Loucy (cell line): ENCODE measurements at regions not wholly inside any gene's neighbourhood (a gene's known extent, or its start where the extent isn't known, plus 50 kb on each side); places are given as distances from the start of the nearest gene placed in this dataset.

Source experiments
- H2AFZ ChIP-seq: fragments of 200-600 bp; sonication (generic); 2 replicates; pipeline ENCODE4 v1.6.0; 2016; ENCODE audit warnings: antibody characterized with exemption, mild to moderate bottlenecking, low read length, moderate library complexity
- H3F3A ChIP-seq: fragments of 200-600 bp; 2 replicates; pipeline ENCODE4 v1.6.0; 2016; ENCODE audit warnings: antibody characterized with exemption, low read depth, mild to moderate bottlenecking
- H3K27me3 ChIP-seq: fragments of 200-600 bp; sonication (generic); 2 replicates; pipeline ENCODE4 v1.6.1; 2014; ENCODE audit warnings: low read length, mild to moderate bottlenecking; ENCODE audit not compliant: insufficient read depth, poor library complexity, severe bottlenecking
- H3K36me3 ChIP-seq: fragments of 200-600 bp; sonication (generic); 2 replicates; pipeline ENCODE4 v1.6.1; 2016; ENCODE audit warnings: low read length; ENCODE audit not compliant: insufficient read depth
- H3K4me1 ChIP-seq: fragments of 200-600 bp; sonication (generic); 2 replicates; pipeline ENCODE4 v1.5.1; 2014; ENCODE audit warnings: low read length, mild to moderate bottlenecking; ENCODE audit not compliant: insufficient read depth, poor library complexity, severe bottlenecking
- H3K4me2 ChIP-seq: fragments of 200-600 bp; sonication (generic); 2 replicates; pipeline ENCODE4 v1.6.0; 2014; ENCODE audit warnings: antibody characterized with exemption, low read length, low read depth, mild to moderate bottlenecking; ENCODE audit not compliant: poor library complexity, severe bottlenecking
- H3K4me3 ChIP-seq: fragments of 200-600 bp; sonication (generic); 2 replicates; pipeline ENCODE4 v1.5.1; 2014; ENCODE audit warnings: low read length, mild to moderate bottlenecking, mixed read lengths; ENCODE audit not compliant: poor library complexity, severe bottlenecking
- H3K79me2 ChIP-seq: fragments of 200-600 bp; sonication (generic); 2 replicates; pipeline ENCODE4 v1.6.1; 2014; ENCODE audit warnings: low read length; ENCODE audit not compliant: insufficient read depth
- H3K9ac ChIP-seq: fragments of 200-600 bp; sonication (generic); 2 replicates; pipeline ENCODE4 v1.6.0; 2014; ENCODE audit warnings: mild to moderate bottlenecking, low read depth, low read length, moderate library complexity; ENCODE audit not compliant: poor library complexity, severe bottlenecking
- H3K9me2 ChIP-seq: fragments of 200-600 bp; sonication (generic); replicated peaks from 2 replicates; pipeline ENCODE4 v1.6.1; 2016; ENCODE audit warnings: low read depth, low read length, mixed read lengths
- H3K9me3 ChIP-seq: fragments of 200-600 bp; sonication (generic); 2 replicates; pipeline ENCODE4 v1.6.1; 2014; ENCODE audit warnings: mild to moderate bottlenecking, antibody characterized with exemption, low read length, low read depth; ENCODE audit not compliant: insufficient read depth
- H4K20me1 ChIP-seq: fragments of 200-600 bp; sonication (generic); 2 replicates; pipeline ENCODE4 v1.6.0; 2014; ENCODE audit warnings: antibody characterized with exemption, low read length, mild to moderate bottlenecking; ENCODE audit not compliant: insufficient read depth, poor library complexity, severe bottlenecking
- CTCF ChIP-seq: fragments of 200-600 bp; sonication (generic); conservative IDR thresholded peaks from 2 replicates; pipeline ENCODE4 v1.5.1; 2014; ENCODE audit warnings: mild to moderate bottlenecking, antibody characterized with exemption, low read length
- EZH2phosphoT487 ChIP-seq: fragments of 200-600 bp; IDR thresholded peaks from 2 replicates; pipeline ENCODE4 v1.6.1; 2018; ENCODE audit warnings: antibody characterized with exemption, mild to moderate bottlenecking, moderate library complexity, borderline replicate concordance

GRCh38 chr1:220370041-220370700 is 97.9 kb upstream of the RAB3GAP2 start:
- no peak overlapping the region for H3K4me3 ChIP-seq
- no peak overlapping the region for H2AFZ ChIP-seq
- no peaks in the 10 kb centered on the region for H3K4me1 ChIP-seq
- no peaks in the 10 kb centered on the region for H4K20me1 ChIP-seq
- no peaks in the 10 kb centered on the region for H3K27me3 ChIP-seq
- no peak overlapping the region for H3K4me2 ChIP-seq
- H3K79me2 ChIP-seq, result no peaks in the 10 kb centered on the region
- no peaks in the 10 kb centered on the region for H3K36me3 ChIP-seq
- no peak overlapping the region for H3K9ac ChIP-seq
- H3K9me3 ChIP-seq, result no peaks in the 10 kb centered on the region
- TF ChIP-seq CTCF, result no peak
- H3K9me2 ChIP-seq, result no peaks in the 10 kb centered on the region
- no peaks in the 10 kb centered on the region for H3F3A ChIP-seq

GRCh38 chr1:220369511-220369910 is 97.3 kb upstream of the RAB3GAP2 start:
- Histone ChIP-seq H3K79me2 (no peaks in the 10 kb centered on the region), H3K4me2 (no peak overlapping the region), H3K9ac (no peak overlapping the region), H3K4me1 (no peaks in the 10 kb centered on the region), H3K9me2 (no peaks in the 10 kb centered on the region), H4K20me1 (no peaks in the 10 kb centered on the region), H3K27me3 (no peaks in the 10 kb centered on the region), H2AFZ (no peak overlapping the region), H3F3A (no peaks in the 10 kb centered on the region), H3K36me3 (no peaks in the 10 kb centered on the region), H3K9me3 (no peaks in the 10 kb centered on the region), H3K4me3 (no peak overlapping the region)
- no peak for TF ChIP-seq CTCF
- TF ChIP-seq EZH2phosphoT487, result no peak

- no peak overlapping the region for H3K4me3 ChIP-seq
- H4K20me1 ChIP-seq, result no peaks in the 10 kb centered on the region
- no peaks in the 10 kb centered on the region for H3K9me2 ChIP-seq
- H3K79me2 ChIP-seq, result no peaks in the 10 kb centered on the region
- H3K4me2 ChIP-seq, result no peak overlapping the region
- H3K9ac ChIP-seq, result no peak overlapping the region
- no peak overlapping the region for H2AFZ ChIP-seq
- H3K27me3 ChIP-seq, result no peaks in the 10 kb centered on the region
- H3K4me1 ChIP-seq, result no peaks in the 10 kb centered on the region
- H3K9me3 ChIP-seq, result no peaks in the 10 kb centered on the region
- no peaks in the 10 kb centered on the region for H3K36me3 ChIP-seq
- no peak for TF ChIP-seq CTCF
- no peaks in the 10 kb centered on the region for H3F3A ChIP-seq
Observed at GRCh38 chr1:220368352-220369265, 96.4 kb upstream of the RAB3GAP2 start.
